Amniotic stem cell (primary cell): ENCODE measurements at regions not wholly inside any gene's neighbourhood (a gene's known extent, or its start where the extent isn't known, plus 50 kb on each side); places are given as distances from the start of the nearest gene placed in this dataset.

Source experiments
- DNase-seq: peaks from one replicate; lab custom pipeline; 2025; lab: John Stamatoyannopoulos, UW

DNA sequence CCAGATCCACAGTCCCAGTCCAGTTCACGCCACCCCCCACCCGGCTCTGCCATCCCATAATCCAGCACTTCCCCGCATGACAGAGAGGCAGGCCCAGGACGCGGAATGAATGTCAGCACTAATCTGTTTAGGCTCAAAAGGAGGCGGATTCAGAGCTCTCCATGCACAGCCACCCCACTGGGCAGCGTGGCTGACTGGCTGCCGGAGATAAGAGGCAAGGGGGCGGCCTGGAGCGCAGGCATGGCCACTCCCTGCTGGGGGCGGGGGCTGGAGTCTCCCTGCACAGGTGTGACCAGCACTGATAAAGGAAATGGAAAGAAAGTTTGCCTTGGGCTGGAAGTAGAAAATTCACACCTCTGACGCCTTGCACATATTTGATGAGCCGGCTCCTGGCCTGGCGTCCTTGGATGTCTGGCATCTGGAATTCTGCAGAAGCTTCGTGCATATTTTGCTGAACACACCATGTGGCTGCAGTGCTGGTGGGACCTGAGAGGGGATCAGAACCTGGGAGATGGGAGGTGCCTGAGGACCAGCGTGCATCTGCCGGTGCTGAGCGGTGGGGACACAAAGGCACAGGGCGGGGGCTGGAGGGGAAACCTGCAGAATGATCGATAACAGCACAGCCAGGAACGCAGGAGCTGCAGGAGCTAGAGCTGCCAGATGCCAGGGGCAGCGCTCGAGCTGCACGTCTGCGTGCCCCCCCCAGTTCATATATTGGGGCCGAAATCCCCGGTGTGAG is 344.4 kb downstream of the CTTN start:
- no peak for DNase-seq

- DNase-seq: no peak
These were observed 345.0 kb downstream of the CTTN start for GRCh38 chr11:70743329-70743728.

GRCh38 chr11:70743941-70744351 is 345.6 kb downstream of the CTTN start:
- DNase-seq: no peak

DNA sequence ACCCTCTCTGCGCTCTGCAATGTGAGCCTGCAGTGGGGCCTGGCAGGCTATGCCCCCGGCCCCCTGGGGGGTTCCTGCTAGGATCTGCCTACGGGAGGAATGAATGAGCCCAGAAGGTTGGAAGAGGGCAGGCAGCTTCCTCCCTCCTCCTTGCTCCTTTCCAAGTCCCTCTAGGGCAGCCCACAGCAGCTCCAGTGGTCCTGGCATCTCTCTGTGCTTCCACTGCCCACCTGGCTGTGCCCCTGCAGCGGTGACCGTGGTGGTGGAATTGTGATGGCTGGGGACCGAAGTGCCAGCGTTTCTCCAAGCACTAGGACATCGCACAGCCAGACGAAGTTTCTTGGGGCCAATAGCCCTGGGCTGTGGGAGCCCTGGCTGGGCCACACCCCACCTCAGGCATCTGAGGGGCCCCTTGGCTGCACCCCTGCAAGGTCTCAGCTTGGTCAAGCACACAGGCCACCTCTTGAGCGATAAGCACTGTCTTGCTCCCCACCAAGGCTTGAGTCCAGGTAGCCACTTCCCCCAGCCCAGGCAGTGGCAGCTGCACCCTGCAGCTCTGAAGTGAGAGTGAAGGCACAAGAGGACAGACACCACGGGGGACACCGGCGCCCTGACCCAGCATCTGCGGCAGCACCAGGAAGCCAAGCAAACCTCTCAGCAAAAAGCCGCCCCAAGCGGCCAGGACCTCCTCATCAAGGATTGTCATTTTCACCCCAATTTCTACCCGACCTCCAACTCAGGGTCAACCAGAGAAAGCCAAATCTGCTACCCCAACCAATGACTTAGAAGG is 346.3 kb downstream of the CTTN start:
- DNase-seq: no peak

GRCh38 chr11:70745451-70745850 is 347.1 kb downstream of the CTTN start:
- no peak for DNase-seq

DNA sequence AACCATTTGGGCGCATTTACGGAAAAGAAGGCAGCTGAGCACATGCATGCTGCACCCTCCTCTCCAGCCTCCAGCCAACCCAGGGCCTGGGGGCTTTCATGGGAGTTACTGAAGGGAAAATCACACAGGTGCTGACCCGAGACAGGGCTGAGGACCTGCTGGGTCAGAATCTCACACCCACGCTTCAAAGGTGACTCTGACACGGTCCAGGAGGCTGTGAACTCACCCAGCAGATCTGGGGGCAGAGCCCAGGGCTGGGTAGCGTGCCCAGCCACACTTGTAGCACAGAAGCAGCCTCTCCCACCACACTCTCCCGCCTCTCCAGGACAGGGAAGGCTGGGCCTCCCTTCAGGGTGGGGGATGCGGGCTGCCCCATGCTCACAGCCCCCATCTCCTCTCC is 347.6 kb downstream of the CTTN start:
- no peak for DNase-seq

- no peak for DNase-seq
These were observed 348.0 kb downstream of the CTTN start for GRCh38 chr11:70746351-70746750.

- DNase-seq: no peak
These were observed 349.0 kb downstream of the CTTN start for GRCh38 chr11:70747285-70747684.

DNA sequence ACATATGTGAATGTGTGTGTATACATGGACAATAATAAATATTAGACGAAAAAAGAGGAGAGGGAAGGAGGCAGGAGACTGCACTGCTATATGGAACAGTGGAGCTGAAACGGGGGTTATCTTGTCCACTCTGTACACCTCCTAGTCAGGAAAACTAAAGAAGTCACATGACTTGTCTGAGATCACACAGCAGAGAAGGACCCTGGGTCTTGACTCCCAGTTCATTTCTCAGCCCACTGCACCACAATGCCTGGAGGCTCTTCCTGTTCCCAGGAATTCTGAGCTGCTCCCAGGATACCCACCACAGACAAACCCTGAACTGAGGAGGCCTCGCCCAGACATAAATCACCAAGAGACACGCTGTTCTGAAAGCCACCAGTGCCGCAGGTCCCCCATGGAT is 349.6 kb downstream of the CTTN start:
- no peak for DNase-seq

- no peak for DNase-seq
These were observed 352.9 kb downstream of the CTTN start for GRCh38 chr11:70751142-70751734.

- DNase-seq: no peak
These were observed 357.3 kb downstream of the CTTN start for GRCh38 chr11:70755410-70756158.

DNA sequence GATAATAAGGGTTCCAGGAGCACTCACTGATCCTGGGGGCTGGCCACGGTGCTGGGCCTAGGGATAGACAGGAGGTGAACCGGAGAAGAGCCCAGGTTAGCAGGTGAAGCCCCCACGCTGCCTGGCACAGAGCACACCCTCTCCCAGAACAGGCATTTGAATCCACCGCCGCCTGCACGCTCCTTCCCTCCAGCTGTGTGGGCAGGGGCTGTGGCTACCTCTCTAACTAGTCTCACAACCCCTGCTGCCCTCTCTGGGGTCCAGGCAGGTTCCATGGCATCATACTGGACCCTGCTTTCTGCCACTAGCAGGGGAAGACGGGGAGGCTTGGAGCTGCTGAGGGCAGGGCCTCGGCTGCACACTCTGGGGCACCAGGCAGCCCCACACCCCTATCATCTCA is 358.0 kb downstream of the CTTN start:
- no peak for DNase-seq

DNA sequence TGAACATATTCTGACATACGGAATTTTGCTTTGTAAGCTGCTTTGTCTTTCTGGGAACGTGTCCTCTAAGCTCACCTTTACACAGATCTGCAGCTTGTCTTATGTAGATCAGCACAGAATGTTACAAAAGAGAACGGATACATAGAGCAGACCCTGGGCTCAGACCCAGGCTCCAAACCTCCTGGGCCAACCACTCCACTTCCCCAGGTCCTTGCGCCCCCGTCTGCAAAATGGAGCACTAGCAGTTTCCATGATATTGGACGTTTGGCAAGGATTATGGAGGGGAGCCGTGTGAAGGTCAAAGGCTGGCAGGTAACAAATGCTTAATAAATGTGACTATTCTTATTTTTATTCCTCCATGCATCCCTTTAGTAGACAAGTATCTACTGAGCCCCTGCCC is 358.4 kb downstream of the CTTN start:
- no peak for DNase-seq

DNA sequence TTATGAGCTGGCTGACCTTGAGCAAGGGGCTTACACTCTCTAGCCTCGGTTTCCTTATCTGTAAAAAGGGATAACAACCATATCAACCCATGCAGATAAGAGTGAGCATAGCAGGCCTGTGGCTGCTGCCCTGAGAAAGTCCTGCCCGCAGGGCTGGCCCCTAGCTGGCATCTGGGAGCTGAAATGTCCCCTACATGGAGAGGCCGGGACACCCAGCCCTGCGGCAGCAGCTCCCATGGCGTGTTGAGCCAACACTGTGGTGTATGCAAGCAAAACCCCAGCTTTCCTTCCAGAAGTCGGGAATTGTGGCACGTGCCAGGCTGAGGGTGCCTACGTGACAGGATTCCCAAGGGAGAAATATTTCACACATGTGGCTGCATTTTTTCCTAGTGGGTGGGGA is 358.9 kb downstream of the CTTN start:
- DNase-seq: no peak

GRCh38 chr11:70758206-70758605 is 359.9 kb downstream of the CTTN start:
- no peak for DNase-seq

DNA sequence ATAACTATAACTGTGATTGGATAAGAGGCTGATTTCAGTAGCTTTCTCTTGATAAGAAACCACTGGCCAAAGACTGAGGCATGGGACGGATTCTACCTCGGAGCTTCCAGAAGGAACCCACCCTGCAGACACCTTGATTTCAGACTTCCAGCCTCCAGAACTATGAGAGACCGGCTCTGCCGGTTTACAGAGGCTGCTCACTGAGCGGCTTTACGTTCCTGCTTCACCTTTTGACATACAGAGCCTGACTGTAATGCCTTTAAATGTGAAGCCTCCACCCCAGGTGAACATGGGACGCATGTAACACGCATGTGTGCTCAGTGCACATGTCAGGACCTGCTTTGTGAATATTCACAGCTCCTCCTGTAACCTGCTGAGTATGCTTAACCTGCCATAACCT is 361.5 kb downstream of the CTTN start:
- no peak for DNase-seq

DNA sequence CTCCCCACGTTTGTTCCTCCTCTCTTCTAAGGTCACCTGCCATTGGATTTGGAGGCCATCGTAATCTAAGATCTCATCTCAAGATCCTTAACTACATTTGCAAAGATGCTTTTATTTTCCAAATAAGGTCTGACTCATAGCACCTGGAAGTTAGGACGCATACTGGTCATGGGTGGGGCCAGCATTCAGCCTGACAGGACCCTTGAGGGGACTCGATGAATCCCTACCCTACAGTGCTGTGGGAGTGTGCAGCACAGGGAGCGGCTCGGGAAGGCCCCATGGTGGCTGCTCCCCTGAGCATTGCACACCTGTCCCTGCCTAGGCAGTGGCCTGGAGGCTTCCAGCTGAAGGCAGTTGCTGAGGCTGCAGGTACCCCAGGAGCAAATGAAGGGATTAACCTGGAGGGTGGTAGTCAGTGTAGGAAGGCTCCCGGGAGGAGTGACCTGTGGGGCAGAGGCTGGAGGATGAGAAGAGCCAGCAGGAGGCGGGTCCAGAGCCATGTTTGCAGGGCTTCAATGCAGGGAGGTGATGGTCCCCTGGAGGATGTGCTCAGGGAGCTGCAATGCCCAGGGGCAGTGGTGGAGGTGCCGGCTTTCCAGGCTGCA is 362.2 kb downstream of the CTTN start:
- DNase-seq: no peak

DNA sequence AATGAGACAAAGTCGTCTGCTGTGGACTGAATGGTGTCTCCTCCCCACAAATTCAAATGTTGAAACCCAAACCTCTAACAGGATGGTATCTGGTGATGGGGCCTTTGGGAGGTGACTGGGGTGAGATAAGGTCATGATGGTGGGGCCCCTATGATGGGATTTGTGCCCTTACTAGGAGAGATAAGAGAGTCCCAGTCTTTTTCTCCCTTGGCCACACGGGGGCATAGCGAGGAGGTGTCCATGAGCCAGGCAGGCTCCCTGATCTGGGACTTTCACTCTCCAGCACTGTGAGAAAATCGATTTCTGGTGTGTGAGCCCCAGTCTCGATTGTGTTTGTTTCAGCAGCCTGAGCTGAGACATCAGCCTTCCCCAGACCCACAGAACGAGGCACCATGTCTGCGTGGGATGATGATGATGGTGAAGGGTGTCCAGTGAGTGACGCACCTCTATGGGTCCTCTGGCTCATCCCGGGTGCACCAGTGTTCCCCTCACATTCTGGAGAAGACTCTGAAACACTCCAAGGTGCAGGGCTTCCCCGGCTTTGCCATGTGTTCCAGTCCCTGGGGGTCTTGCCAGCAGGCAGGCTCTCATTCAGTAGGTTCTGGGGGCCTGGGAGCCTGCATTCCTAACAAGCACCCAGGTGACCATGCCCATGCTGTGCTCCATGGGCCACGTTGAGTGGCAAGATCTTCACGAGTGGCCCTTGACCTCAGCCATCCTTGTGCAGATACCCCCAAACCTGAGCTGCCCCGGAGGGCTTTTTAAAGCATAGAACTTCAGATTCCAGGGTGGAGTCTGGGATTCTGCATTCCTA is 363.0 kb downstream of the CTTN start:
- no peak for DNase-seq

DNA sequence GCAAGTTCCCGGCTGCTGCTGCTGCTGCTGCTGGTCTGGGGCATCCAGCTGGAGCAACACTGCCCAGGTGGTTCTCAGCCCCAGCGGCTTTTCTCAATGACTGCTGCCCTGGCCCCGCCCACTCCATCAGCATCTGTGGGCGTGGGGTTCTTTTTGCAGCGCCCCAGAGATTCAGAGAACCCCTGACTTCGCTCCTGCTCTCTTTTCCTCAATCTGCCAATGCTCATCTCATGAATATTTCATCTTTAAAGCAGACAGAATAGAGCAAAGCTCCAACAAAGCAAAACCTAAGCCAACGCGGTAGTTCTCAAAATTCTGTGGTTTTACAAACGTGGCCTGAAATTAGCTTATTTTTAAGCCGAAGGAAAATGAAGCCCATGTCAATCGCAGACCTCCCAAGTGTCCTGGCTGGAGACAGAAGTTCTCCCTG is 363.6 kb downstream of the CTTN start:
- DNase-seq: no peak

DNA sequence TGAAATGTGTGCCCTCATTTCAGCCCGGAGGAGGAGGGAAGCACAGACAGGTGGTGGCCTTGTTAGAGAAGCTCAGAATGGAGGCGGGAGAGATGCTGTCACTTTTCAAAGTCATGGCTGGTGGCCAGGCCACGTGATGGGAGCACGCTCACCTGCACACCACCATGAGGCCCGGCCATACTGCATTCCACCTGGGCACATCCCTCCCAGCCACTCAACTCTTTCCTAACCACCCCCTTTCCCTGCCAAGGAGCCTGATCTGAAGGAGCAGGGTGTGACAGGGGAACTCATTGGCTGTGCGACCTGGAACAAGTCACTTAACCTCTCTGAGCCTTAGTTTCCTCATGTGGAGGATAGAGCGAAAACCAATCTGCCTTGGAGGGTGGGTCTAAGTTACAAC is 364.5 kb downstream of the CTTN start:
- DNase-seq: no peak

GRCh38 chr11:70763606-70764005 is 365.3 kb downstream of the CTTN start:
- DNase-seq: no peak
